SK-N-MC (cell line): ENCODE measurements at regions not wholly inside any gene's neighbourhood (a gene's known extent, or its start where the extent isn't known, plus 50 kb on each side); places are given as distances from the start of the nearest gene placed in this dataset.

Source experiments
- EZH2 ChIP-seq: fragments of 200-600 bp; sonication (generic); IDR thresholded peaks from one replicate; pipeline ENCODE4 v1.6.1; 2017; ENCODE audit warnings: antibody characterized with exemption
- FOXP2 ChIP-seq: optimal IDR thresholded peaks from 2 replicates; pipeline ENCODE3; 2011; ENCODE audit warnings: mild to moderate bottlenecking, moderate library complexity; ENCODE audit not compliant: insufficient read depth; ENCODE audit errors: extremely low read length, control extremely low read depth
- POLR2AphosphoS5 ChIP-seq: IDR thresholded peaks from 2 replicates; pipeline ENCODE4 v1.6.1; 2012; ENCODE audit warnings: mild to moderate bottlenecking, low read depth, low read length, borderline replicate concordance

GRCh38 chr6:133837801-133838349, 51.0 kb upstream of the TCF21 start:
- TF ChIP-seq FOXP2, result no peak
- no peak for TF ChIP-seq EZH2
- TF ChIP-seq POLR2AphosphoS5, result no peak
